GM18951 (cell line): ENCODE measurements at regions not wholly inside any gene's neighbourhood (a gene's known extent, or its start where the extent isn't known, plus 50 kb on each side); places are given as distances from the start of the nearest gene placed in this dataset.
"Not testable (repeated sequence)": the region's sequence is repeated elsewhere in the genome, so short reads cannot be mapped to it uniquely, and the experiment has no call there.

ENCODE experiments used
- POLR2A ChIP-seq: IDR thresholded peaks from 4 replicates; pipeline ENCODE4 v1.6.1; 2011; ENCODE audit warnings: mild to moderate bottlenecking; ENCODE audit not compliant: insufficient read length, insufficient read depth; ENCODE audit errors: extremely low read depth
- in situ Hi-C: fragments of 300-500 bp; cut with MboI; formaldehyde crosslinking; loops from one replicate; pipeline ENCODE4 v1.12.0; 2022; ENCODE audit warnings: low sequenced_read_pairs, mixed read lengths, inconsistent platforms; ENCODE audit not compliant: unreplicated experiment

DNA sequence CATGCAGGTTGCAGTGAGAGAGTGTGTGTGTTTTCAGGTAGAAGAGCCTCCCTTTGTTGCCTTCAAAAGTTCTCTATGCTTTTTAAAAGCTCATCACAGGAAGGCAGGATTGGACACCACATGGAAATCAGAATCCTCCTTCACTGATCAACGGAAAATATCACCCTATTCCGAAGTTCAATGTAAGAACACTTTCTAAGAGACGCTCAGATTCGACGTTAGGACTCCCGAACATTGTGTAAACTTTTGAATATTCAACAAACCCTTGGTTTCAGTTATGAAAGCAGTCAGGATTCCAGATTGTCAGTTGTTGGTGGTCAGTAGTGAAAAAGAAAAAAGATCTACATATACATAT, 561.4 kb upstream of the ID2 start:
- TF ChIP-seq POLR2A = no peak
- in situ Hi-C loops = no loop called here

DNA sequence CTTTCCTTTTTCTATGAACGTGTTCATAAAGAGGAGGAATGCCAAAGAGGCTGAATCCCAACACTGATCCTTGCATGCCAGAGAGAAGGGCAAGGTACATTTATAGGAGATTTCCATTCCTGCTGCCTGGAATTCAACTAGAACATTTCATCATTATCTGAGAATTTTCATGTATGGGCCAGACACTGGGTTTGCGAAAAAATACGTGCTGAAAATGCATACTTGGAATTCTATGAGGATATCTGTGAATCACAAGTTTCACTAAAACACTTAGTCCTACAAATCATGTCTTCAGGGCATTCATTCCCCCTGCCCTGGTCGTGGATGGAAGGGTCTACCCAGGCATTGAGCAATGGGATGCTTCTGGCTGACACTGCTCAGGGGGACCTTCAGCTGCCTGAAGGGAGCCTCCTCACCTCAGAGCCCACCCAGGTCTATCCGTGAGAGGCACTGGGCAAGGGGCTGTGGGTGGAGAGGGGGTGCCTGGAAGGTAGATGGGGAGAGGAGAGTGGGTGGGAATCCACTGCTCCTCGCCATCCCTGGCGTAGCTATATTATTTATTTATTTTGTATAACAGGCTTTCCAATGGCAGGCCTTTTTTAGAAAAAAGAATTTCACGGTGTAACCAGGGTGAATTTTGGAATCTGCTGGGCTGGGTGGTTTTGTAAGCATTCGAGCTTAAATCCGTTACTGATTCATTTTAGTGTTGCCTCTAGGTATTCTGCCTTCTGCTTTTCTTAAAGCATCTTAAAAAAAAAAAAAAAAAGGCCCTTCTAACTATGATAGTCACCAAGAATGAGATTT, 560.6 kb upstream of the ID2 start:
- in situ Hi-C loops = no loop called here
- TF ChIP-seq POLR2A = no peak

DNA sequence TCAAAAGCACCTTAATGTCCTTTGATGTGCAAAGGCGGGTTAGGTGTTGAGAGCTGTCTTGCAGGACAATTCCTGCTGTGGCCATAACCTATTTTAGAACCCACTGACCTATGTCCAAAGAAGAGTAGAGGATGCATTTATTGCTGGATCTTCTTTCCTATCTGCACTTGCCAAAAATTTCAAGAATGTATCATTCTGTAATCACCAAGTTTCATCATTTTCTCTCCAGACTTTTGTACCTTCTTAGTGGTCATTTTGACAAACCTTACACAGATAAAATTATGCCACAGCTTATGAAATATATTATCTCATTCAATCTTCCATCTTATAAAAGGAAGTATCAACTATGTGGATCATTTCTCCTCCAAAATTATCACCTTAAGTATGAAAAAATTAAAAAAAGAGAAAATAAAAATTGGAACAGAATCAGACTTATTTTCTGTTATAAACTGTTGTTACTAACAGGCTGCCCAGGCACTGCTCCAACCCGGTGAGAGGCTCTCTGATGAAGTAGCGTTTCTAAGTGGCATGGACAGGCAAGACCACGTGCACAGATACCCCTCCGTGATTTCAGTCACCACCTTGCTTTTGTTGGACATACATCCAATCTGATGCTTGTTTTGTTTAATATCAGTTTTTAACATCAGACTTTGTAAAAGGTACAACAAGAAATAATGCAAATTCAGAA, 559.9 kb upstream of the ID2 start:
- no peak for TF ChIP-seq POLR2A
- in situ Hi-C loops = no loop called here

DNA sequence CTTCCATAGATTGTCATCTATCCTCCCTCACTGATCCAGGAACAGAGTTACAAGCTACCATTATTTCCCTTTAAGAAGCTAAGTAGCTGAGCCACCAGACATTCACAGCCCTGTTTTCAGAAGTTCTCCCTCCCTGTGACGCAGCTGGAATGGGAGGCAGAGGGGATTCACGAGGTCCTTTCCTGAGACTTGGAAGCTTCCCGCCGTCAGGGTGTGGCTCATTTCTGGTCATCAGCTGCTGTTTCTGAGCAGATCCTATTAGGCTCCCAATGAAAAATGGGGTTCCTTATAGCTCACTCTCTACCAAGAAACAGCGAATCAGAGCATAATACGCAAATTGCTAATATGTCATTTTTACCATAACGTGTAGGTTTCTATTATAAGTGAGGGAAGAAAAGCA, 559.3 kb upstream of the ID2 start:
- in situ Hi-C loops = no loop called here
- no peak for TF ChIP-seq POLR2A

DNA sequence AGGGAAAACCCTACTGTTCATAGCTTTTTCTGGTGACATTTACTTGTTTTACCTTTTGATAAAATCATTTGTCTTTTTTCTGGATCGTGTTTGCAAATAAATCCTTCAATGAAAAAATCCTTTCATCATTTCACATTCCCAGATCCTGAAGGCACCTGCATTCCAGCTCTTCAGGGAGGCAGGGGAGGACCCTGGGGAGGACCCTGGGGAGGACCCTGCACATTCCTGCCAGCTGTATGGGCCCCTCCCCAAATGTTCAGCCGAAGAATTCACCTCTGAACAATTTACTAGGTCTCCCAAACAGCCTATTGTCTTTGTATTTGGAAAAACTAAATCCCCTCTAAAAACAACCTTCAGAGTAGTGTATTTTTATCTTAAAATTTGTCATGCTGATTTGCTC, 558.4 kb upstream of the ID2 start:
- TF ChIP-seq POLR2A = no peak
- in situ Hi-C loops = no loop called here

DNA sequence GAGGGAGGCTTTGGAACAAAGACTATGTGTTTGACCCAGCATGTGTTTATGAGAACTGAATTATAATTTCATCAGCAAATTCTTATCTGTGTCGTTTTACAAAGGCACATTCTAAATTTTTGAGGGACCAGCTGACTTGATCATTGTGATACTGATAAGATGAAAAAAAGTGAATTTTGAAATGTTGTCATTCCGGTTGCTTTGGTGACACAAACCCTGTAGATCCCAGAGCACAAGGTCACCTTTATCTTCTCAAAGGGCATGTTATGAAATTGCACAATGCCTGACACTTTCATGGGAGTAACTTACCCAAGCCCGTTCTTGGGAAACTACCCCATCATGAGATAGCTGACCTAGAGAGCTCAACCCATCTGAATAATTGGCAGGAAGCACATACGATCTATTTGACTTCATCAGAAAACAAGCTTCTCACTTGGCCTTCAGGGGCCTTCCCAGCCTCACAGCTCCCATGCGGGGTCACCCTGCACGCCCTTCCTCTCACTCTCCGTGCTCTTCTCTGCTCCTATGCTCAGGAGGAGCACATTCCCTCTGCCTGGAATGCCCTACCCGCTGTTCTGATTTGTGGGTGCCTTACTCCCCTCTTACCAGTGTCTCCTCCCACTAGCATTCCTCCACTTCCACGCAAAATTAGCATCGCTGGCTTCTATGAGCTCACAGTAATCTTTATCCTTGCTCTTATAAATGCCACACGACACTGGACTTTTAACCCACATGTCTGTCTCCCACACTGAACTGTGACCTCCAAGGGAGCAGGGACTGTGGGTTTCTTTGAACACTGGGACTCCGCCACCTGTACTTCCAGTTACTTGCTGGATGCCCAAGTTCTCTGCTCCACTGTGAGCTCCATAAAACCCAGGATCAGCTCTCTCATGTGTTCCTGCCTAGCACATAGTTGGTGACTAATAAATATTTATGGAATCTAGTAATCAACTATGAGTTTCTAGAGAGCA, 555.8 kb upstream of the ID2 start:
- no peak for TF ChIP-seq POLR2A
- in situ Hi-C loops = no loop called here

DNA sequence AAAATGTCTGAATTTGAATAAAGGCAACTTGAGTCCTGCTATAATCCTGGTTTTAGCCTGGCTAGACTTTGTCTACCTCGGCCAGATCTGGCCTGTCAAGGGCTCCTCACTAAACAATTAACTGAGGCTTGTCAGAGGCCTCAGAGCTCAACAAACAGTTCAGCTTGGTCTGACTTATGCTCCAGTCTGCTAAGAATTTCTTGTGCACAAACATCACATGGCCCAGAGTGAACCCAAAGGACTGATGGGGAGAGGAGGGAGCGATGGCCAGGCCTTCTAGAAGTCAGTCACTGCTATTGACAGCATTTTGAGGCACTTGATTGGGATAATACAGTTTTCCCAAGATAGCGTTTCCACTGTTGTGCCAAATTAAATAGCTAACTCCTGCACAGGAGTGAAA, 555.1 kb upstream of the ID2 start:
- in situ Hi-C loops = no loop called here
- TF ChIP-seq POLR2A = no peak

DNA sequence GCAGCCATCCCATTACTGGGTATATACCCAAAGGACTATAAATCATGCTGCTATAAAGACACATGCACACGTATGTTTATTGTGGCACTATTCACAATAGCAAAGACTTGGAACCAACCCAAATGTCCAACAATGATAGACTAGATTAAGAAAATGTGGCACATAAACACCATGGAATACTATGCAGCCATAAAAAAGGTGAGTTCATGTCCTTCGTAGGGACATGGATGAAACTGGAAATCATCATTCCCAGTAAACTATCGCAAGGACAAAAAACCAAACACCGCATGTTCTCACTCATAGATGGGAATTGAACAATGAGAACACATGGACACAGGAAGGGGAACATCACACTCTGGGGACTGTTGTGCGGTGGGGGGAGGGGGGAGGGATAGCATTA, 550.4 kb upstream of the ID2 start:
- in situ Hi-C loops = not testable (repeated sequence)

DNA sequence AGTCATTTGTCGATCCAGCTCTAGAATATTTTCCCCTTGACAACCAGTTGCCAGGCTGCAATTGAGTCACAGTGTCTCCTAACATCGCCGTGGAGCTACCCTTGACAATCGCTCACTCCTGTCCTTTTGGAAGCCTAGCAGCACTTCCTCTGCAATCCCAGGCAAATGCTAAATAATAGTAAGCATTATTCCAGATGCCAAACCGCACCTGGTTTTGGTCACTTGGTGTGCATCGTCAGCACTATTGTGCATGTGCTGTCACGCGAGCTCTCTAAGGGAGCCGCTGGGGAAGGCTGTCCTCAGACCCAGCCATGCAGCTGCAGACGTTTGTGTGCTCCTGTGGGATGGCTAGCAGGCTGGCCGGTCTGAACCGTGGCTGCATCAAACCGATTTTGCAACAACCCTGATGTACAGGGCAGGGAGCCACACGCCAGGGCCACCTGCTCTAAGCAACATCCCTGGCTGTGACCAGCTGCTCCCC, 549.5 kb upstream of the ID2 start:
- no peak for TF ChIP-seq POLR2A
- in situ Hi-C loops = no loop called here

DNA sequence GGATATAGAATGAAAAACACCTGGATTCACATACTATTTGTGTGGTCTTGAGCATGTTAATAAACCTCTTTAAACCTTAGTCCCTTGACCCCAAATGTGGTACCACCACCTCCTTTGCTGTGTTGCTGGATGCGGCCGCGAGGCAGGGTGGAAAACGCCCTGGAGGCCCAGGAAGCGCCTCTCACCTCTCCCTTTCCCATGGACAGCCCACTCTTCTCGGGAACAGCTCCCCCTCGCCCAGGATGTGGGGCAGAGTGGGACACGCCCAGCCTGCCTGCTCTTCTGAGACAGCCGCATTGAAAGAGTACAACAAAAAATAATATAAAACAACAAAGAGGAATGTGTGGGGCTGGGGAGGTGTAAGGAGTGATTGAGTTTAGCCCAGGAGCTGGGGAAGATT, 549.0 kb upstream of the ID2 start:
- no peak for TF ChIP-seq POLR2A
- in situ Hi-C loops = no loop called here

DNA sequence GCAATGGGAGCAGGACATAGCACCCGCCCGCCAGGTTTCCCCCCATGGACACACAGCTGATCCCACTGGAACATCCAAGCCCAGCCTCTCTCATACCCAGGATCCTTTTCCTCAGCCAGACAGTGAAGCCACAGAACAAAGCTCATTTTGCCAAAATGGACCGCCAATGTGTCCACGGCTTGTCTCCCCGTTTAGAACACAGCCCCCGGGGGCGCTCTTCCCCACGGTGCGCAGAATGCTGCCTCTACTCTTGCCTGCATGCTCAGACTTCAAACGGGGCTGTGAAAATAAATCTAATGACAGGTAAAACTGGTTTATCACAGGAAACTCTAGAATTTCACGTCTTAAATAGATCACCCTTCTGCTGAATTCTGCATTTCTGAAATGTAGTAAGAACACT, 548.5 kb upstream of the ID2 start:
- no peak for TF ChIP-seq POLR2A

DNA sequence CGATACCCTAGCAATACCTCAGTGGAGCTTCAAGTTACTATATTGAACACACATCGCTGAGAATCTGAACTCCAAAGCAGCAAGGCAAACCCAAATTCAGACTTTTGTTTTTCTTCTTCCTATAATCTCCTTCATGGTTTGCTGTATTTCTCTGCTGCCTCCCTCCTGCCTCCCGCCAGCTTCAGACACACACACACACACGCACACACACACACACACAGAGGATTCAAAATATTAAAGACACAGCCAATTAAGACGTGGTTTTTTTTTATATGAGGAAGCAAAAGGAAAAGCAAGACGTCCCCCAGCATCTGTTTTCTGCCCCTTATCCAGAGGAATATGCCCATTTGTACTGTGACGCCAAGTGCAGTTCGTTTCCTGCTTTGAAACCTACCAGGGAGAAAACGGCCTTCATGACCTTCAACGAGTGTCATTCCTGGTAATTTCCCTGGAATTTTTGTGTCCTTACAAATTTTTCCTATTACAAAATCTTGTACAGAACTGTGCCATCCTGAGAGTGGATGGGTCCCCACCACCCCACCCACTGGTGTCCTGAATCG, 547.9 kb upstream of the ID2 start:
- TF ChIP-seq POLR2A = no peak
- in situ Hi-C loops = no loop called here

More for the DNA sequence above, 548.5 kb upstream of the ID2 start:
- in situ Hi-C loops = no loop called here

DNA sequence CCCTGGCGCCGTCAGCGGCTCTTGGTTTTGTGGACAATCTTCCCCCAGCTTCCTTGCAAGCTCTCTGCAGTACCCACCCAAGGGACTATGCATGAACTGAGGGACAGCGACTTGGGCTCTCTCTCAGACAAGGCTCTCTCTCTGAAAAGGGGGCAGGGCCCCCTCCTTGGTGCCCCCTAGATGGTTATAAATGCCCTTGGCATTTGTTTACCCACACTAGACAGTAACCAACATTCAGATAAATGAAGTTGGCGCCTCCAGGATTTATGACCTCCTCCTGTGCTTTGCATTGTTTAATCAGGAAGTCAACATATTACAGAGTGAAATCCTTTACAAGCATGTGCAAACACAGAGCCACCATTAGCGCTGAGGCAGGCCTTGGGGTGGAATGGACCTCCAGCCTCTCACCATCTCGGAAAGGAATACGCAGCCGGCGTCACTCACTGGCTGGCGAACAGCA, 547.4 kb upstream of the ID2 start:
- in situ Hi-C loops = no loop called here
- no peak for TF ChIP-seq POLR2A
